ENCODE measurements at regions not wholly inside any gene's neighbourhood (a gene's known extent, or its start where the extent isn't known, plus 50 kb on each side); places are given as distances from the start of the nearest gene placed in this dataset.

- DNase-seq, result peak; percentile 74
These were observed 59.8 kb upstream of the RPH3AL start for GRCh38 chr17:412211-413015.

GRCh38 chr17:411421-412120, 59.0 kb upstream of the RPH3AL start:
- DNase-seq, result no peak

DNA sequence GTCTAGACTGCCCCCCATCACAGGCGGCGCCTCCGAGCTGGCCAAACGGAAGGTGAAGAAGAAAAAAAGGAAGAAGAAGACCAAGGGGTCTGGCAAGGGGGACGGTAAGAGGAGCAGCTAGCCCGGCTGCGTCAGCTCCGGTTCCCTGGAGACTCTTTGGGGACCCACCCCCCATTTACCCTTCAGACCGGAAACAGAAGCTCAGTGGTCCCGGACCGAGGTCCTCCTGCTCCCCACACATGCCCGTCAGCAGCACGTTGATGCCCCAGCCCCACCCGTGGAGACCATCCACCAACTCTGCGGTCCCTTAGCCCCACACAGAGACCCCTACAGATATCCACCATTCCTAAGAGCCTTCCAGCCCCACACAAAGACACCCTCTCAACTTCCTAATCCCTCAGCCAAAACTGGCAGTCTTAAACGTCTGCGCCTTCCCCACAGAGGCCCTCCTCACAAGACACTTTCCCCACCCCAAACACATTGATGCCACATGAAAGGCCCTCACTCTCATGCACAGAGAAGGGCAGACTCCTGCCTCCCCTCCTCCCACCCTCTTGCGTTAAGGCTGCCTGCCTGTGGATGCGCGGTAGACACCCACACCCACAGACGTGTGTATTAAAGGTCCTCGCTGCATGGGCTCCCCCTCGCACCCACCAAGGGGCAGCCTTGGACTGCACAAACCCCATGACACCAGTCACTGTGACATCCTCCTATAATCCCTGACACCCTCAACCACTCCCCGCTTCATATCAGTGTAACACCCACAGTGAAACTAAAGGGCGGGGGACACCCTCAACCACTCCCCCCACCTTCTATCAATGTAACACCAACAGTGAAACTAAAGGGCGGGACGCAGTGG, 58.2 kb upstream of the RPH3AL start:
- DNase-seq, result no peak

GRCh38 chr17:409848-410542, 57.4 kb upstream of the RPH3AL start:
- DNase-seq, result peak; percentile 99

DNA sequence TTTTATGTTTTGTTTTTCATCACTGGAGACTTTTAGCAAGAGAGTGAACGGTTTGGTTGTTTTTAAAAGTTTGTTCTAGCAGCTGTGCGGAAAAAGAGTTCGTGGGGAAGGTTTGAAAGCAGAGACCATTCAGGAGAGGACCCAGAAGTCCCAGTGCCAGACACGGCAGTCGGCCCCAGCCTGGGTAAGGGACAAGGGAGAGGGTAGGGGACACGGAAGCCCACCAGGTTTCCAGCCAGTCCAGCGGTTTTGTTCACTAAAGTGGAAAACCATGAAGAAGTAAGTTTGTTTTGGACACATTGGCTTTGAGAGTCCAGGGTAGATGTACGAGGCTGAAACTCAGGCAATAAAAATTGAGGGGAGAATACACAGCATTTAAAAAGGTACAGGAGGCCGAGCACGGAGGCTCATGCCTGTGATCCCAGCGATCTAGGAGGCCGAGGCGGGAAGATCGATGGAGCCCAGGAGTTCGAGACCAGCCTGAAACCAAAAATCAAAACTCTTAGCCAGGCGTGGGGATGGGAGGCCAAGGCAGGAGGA, 56.8 kb upstream of the RPH3AL start:
- no peak for DNase-seq

- no peak for DNase-seq
These were observed 52.1 kb upstream of the RPH3AL start for GRCh38 chr17:404703-405102.
